ENCODE measurements at regions not wholly inside any gene's neighbourhood (a gene's known extent, or its start where the extent isn't known, plus 50 kb on each side); places are given as distances from the start of the nearest gene placed in this dataset.

DNA sequence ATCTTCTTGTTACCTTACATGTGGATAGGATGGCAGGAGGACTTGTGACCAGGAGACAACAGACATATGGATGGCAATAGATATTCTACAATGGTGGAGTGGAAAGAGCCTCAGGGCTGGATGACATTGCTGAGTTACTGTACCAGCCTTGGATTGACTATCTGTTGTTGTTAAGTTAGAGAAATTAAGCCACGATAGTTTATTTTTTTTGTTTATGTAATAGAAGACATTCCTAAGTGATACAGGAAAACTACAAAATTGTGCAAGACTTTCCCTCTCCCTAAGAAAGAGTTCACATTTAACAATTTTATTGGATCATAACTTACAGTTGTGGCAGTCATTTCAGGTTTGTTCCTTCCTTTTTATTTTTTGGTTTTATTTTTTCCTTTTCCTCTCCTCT is 230.7 kb upstream of the CACNA2D1 start:
- TF ChIP-seq, protein P1, sequence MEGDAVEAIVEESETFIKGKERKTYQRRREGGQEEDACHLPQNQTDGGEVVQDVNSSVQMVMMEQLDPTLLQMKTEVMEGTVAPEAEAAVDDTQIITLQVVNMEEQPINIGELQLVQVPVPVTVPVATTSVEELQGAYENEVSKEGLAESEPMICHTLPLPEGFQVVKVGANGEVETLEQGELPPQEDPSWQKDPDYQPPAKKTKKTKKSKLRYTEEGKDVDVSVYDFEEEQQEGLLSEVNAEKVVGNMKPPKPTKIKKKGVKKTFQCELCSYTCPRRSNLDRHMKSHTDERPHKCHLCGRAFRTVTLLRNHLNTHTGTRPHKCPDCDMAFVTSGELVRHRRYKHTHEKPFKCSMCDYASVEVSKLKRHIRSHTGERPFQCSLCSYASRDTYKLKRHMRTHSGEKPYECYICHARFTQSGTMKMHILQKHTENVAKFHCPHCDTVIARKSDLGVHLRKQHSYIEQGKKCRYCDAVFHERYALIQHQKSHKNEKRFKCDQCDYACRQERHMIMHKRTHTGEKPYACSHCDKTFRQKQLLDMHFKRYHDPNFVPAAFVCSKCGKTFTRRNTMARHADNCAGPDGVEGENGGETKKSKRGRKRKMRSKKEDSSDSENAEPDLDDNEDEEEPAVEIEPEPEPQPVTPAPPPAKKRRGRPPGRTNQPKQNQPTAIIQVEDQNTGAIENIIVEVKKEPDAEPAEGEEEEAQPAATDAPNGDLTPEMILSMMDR (IDR thresholded peaks at IDR 0.05 in 2 of 3, conservative IDR thresholded peaks at IDR 0.05 in 1 of 3; ENCODE audit: control insufficient read depth in 2 of 3, extremely low read depth in 1 of 3, insufficient read depth in 1 of 3, low read depth in 3 of 3, low read length in 3 of 3) = no peak
- TF ChIP-seq POLR2A (IDR thresholded peaks at IDR 0.05; ENCODE audit: low read depth, low read length) (no peak), USF1 (IDR thresholded peaks at IDR 0.05; ENCODE audit: borderline replicate concordance, extremely low read length, insufficient read depth, low read depth, low read length) (no peak), PBX3 (IDR thresholded peaks at IDR 0.05; ENCODE audit: insufficient replicate concordance, low read depth, low read length) (no peak), POLR2AphosphoS5 (IDR thresholded peaks at IDR 0.05; ENCODE audit: low read length) (no peak), EZH2 (IDR thresholded peaks at IDR 0.05; ENCODE audit: borderline replicate concordance, control insufficient read depth, low read depth, low read length) (no peak)
- TF ChIP-seq, protein P2, sequence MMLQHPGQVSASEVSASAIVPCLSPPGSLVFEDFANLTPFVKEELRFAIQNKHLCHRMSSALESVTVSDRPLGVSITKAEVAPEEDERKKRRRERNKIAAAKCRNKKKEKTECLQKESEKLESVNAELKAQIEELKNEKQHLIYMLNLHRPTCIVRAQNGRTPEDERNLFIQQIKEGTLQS (IDR thresholded peaks at IDR 0.05; ENCODE audit: borderline replicate concordance, extremely low read depth, low read depth, low read length) = no peak
